HUES48 (cell line): ENCODE measurements at regions not wholly inside any gene's neighbourhood (a gene's known extent, or its start where the extent isn't known, plus 50 kb on each side); places are given as distances from the start of the nearest gene placed in this dataset.

Experiments
- H3K27ac ChIP-seq: one replicate; pipeline ENCODE4 v1.7.0; 2013; ENCODE audit warnings: low read depth, low read length, inconsistent platforms
- H3K27me3 ChIP-seq: 2 replicates; pipeline ENCODE4 v1.6.1; 2013; ENCODE audit warnings: mild to moderate bottlenecking, low read length; ENCODE audit not compliant: control insufficient read depth, insufficient read depth
- H3K36me3 ChIP-seq: 2 replicates; pipeline ENCODE4 v1.6.1; 2013; ENCODE audit warnings: low read length; ENCODE audit not compliant: control insufficient read depth, insufficient read depth
- H3K4me1 ChIP-seq: 2 replicates; pipeline ENCODE4 v1.6.1; 2013; ENCODE audit warnings: mild to moderate bottlenecking, low read length; ENCODE audit not compliant: control insufficient read depth, insufficient read depth
- H3K4me3 ChIP-seq: 2 replicates; pipeline ENCODE4 v1.5.1; 2013; ENCODE audit warnings: mild to moderate bottlenecking, low read depth, low read length
- H3K9ac ChIP-seq: 2 replicates; pipeline ENCODE4 v1.6.1; 2013; ENCODE audit warnings: mild to moderate bottlenecking, low read depth, low read length, moderate library complexity
- H3K9me3 ChIP-seq: 2 replicates; pipeline ENCODE4 v1.6.1; 2013; ENCODE audit warnings: low read length; ENCODE audit not compliant: control insufficient read depth, insufficient read depth

- no peaks in the 10 kb centered on the region for H3K27me3 ChIP-seq
- H3K9me3 ChIP-seq: no peaks in the 10 kb centered on the region
- H3K4me3 ChIP-seq: no peak overlapping the region
- no peaks in the 10 kb centered on the region for H3K36me3 ChIP-seq
- H3K4me1 ChIP-seq: no peaks in the 10 kb centered on the region
- H3K9ac ChIP-seq: no peak overlapping the region
- H3K27ac ChIP-seq: no peak overlapping the region
Measured at GRCh38 chr14:36465178-36465577, 54.9 kb downstream of the NKX2-1 start.

- H3K4me1 ChIP-seq: no peaks in the 10 kb centered on the region
- H3K27me3 ChIP-seq: no peaks in the 10 kb centered on the region
- H3K4me3 ChIP-seq: no peak overlapping the region
- H3K36me3 ChIP-seq: no peaks in the 10 kb centered on the region
- no peak overlapping the region for H3K9ac ChIP-seq
- no peak overlapping the region for H3K27ac ChIP-seq
- H3K9me3 ChIP-seq: no peaks in the 10 kb centered on the region
Measured at GRCh38 chr14:36462890-36463289, 57.1 kb downstream of the NKX2-1 start.

- H3K4me3 ChIP-seq: no peak overlapping the region
- H3K36me3 ChIP-seq: no peaks in the 10 kb centered on the region
- H3K9ac ChIP-seq: no peak overlapping the region
- H3K9me3 ChIP-seq: no peaks in the 10 kb centered on the region
- H3K27me3 ChIP-seq: peaks cover 17% of the 10 kb centered on the region
- H3K27ac ChIP-seq: no peak overlapping the region
- no peaks in the 10 kb centered on the region for H3K4me1 ChIP-seq
Measured at GRCh38 chr14:36455241-36455627, 64.8 kb downstream of the NKX2-1 start.

DNA sequence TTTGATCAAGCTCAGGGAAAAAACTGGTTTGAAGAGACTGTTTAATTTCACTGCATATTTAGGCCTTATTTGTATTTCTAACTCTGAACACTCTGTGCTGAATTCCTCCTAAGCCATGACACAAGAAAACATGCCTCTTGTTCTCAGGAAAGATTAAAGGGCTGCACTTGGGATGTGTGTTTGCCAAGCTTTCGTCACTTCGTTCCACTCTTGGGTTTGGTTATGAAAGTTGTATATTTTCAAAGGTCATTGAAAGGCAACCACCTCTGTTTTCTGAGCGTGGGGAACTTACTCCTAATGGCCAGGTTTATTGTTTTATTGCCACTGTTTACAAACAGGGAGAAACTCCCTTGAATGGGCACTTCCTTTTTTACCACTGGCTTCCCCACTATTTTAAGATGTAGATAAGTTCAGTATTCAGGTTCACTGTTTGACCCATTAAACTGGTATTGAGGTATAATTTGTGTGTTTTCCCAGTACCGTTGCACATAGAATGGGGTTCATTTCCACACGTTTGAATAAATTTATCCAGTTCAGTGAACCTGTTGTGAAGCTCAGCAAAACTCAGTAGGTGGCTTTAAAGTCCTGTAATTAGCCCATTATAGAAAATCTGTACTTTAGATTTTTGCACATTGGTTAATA, 65.3 kb downstream of the NKX2-1 start:
- H3K4me1 ChIP-seq: no peaks in the 10 kb centered on the region
- no peak overlapping the region for H3K27ac ChIP-seq
- no peaks in the 10 kb centered on the region for H3K36me3 ChIP-seq
- peaks cover 17% of the 10 kb centered on the region for H3K27me3 ChIP-seq
- H3K4me3 ChIP-seq: no peak overlapping the region
- H3K9me3 ChIP-seq: no peaks in the 10 kb centered on the region
- H3K9ac ChIP-seq: no peak overlapping the region

- H3K36me3 ChIP-seq: no peaks in the 10 kb centered on the region
- H3K27ac ChIP-seq: peak overlapping the region; percentile 4
- H3K9me3 ChIP-seq: no peaks in the 10 kb centered on the region
- H3K4me1 ChIP-seq: no peaks in the 10 kb centered on the region
- no peak overlapping the region for H3K4me3 ChIP-seq
- H3K27me3 ChIP-seq: peaks cover 21% of the 10 kb centered on the region
- H3K9ac ChIP-seq: no peak overlapping the region
Measured at GRCh38 chr14:36452860-36453259, 67.2 kb downstream of the NKX2-1 start.

DNA sequence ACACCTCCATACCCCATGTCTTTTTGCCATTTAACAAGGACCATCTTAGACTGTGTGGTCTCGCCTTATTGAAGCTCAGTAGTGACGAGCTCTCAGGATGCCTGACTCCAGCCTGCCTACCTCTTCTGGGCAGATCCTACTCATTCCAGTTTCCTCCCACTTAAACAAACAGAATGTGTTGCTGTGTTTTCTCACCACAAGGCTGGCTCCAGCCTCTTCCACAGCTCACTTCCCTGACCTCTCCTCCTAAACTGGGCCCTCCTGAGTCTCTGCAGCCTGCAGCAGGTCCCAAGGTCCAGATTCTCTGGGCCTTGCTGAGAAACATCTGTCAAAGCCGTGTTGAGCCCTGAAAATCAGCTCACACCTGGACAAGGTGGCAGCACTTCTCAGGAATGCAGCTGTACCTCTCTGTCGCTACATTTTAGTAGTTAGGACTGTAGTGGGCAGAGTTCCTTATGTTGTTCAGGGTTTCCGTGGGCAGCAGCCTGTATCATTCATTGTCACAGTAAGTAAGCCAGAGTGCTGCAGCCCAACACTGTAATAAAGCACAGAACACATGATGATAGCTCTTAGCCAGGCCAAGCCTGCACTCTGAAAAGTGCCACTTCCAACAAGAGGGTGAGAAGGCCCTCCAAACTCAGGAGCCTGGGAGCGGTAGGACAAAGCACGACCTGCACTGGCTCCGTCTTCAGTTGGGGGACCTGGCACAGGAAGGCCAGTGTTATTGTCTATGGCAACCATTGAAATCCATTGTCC, 68.5 kb downstream of the NKX2-1 start:
- Histone ChIP-seq H3K36me3 (no peaks in the 10 kb centered on the region), H3K27ac (no peak overlapping the region), H3K27me3 (peaks cover 34% of the 10 kb centered on the region), H3K9ac (no peak overlapping the region), H3K9me3 (no peaks in the 10 kb centered on the region), H3K4me1 (no peaks in the 10 kb centered on the region), H3K4me3 (no peak overlapping the region)

DNA sequence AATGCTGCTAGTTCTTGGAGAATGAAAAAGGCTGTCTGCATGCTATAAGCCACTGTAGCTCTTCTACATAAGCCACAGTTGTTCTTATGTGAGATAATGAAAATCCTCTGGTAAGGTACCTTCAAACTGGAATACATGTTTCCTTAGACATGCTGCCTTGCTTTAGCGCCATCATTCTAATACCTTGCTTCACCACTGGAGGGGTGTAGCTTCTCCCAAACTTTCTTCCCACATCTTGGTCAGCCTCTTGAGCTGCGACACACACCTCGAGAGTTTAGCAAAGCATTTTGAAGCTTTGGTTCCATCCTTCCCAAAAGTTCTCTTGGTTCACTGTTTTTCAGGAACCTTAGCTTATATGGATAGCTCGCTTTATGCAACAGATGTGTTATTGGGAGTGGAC, 69.5 kb downstream of the NKX2-1 start:
- no peak overlapping the region for H3K4me3 ChIP-seq
- no peaks in the 10 kb centered on the region for H3K9me3 ChIP-seq
- H3K27ac ChIP-seq: no peak overlapping the region
- no peaks in the 10 kb centered on the region for H3K4me1 ChIP-seq
- H3K9ac ChIP-seq: no peak overlapping the region
- H3K27me3 ChIP-seq: peaks cover 44% of the 10 kb centered on the region
- no peaks in the 10 kb centered on the region for H3K36me3 ChIP-seq

- H3K4me3 ChIP-seq: no peak overlapping the region
- no peaks in the 10 kb centered on the region for H3K4me1 ChIP-seq
- H3K9me3 ChIP-seq: no peaks in the 10 kb centered on the region
- H3K9ac ChIP-seq: no peak overlapping the region
- H3K27ac ChIP-seq: no peak overlapping the region
- peaks cover 49% of the 10 kb centered on the region for H3K27me3 ChIP-seq
- H3K36me3 ChIP-seq: no peaks in the 10 kb centered on the region
Measured at GRCh38 chr14:36449903-36450302, 70.1 kb downstream of the NKX2-1 start.

GRCh38 chr14:36443374-36443773, 76.7 kb downstream of the NKX2-1 start:
- Histone ChIP-seq H3K4me3 (0 out of 2 replicates have a peak overlapping the region, but pooled peaks have one; percentile 3), H3K9me3 (no peaks in the 10 kb centered on the region), H3K27me3 (peaks cover 79% of the 10 kb centered on the region), H3K9ac (no peak overlapping the region), H3K27ac (peak overlapping the region; percentile 29), H3K36me3 (no peaks in the 10 kb centered on the region), H3K4me1 (peaks cover 50% of the 10 kb centered on the region)

DNA sequence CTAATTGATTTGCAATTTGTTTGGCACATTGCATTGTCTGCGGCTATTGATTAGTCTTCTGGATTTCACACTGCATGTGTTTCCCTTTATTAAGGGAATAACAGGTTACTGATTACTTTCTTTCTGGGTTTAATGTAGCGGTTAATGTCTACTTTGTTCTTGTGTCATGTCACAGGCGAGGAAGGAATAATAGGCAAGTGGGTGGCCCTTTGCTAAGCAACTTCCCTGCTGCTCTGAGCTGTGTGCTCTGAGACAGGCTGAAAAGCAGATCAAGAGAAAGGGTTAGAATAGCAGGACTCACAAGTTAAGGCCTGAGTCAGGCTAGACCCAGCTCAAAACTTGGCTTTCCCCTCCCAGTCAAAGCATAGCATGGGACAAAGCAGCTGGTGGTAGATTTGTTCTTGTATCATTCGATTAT, 77.2 kb downstream of the NKX2-1 start:
- peaks cover 78% of the 10 kb centered on the region for H3K27me3 ChIP-seq
- no peaks in the 10 kb centered on the region for H3K9me3 ChIP-seq
- no peak overlapping the region for H3K4me3 ChIP-seq
- peak overlapping the region; percentile 29 for H3K27ac ChIP-seq
- no peak overlapping the region for H3K9ac ChIP-seq
- peaks cover 50% of the 10 kb centered on the region for H3K4me1 ChIP-seq
- H3K36me3 ChIP-seq: no peaks in the 10 kb centered on the region

- peaks cover 66% of the 10 kb centered on the region for H3K27me3 ChIP-seq
- H3K36me3 ChIP-seq: no peaks in the 10 kb centered on the region
- H3K4me1 ChIP-seq: peaks cover 50% of the 10 kb centered on the region
- H3K9me3 ChIP-seq: no peaks in the 10 kb centered on the region
- H3K27ac ChIP-seq: no peak overlapping the region
- no peak overlapping the region for H3K4me3 ChIP-seq
- H3K9ac ChIP-seq: no peak overlapping the region
Measured at GRCh38 chr14:36441283-36441682, 78.7 kb downstream of the NKX2-1 start.
